SH-SY5Y (cell line): ENCODE measurements at regions not wholly inside any gene's neighbourhood (a gene's known extent, or its start where the extent isn't known, plus 50 kb on each side); places are given as distances from the start of the nearest gene placed in this dataset.

Experiments
- GATA2 ChIP-seq: IDR thresholded peaks from 2 replicates; pipeline ENCODE4 v1.6.1; 2011; ENCODE audit warnings: mild to moderate bottlenecking, low read depth, low read length
- GATA3 ChIP-seq: IDR thresholded peaks from 2 replicates; pipeline ENCODE4 v1.6.1; 2011; ENCODE audit warnings: low read depth, mild to moderate bottlenecking, low read length, moderate library complexity

DNA sequence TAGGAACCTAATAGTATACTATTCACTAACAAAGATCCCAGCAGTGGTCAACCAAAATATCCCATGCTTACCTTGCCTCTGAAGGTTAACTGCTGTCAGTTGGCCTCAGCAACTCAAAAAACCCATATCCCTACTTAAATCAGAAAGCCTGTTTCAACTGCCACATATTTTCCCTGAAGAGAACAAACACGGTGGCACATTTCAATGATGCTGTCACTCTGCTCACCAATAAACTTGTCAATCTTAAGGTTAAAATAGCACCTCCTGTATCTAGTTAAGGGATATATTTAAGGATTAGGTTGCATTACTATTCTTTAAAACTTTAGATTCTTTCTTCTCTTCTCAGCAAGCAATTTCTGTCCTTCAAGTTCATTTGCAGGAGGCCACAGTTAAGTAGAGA lies 986.9 kb downstream of the CDH18 start:
- no peak for TF ChIP-seq GATA2
- TF ChIP-seq GATA3 = no peak
